BLaER1 (cell line): ENCODE measurements at regions not wholly inside any gene's neighbourhood (a gene's known extent, or its start where the extent isn't known, plus 50 kb on each side); places are given as distances from the start of the nearest gene placed in this dataset.

ENCODE experiments used
- H3K27ac ChIP-seq: shearing (Covaris generic); formaldehyde crosslinking; 2 replicates; pipeline ENCODE4 v1.8.1; 2022
- H3K27me3 ChIP-seq: shearing (Covaris generic); formaldehyde crosslinking; 2 replicates; pipeline ENCODE4 v1.8.1; 2022
- H3K36me3 ChIP-seq: shearing (Covaris generic); formaldehyde crosslinking; 2 replicates; pipeline ENCODE4 v1.8.1; 2022
- H3K4me1 ChIP-seq: shearing (Covaris generic); formaldehyde crosslinking; 2 replicates; pipeline ENCODE4 v1.8.1; 2022
- H3K4me2 ChIP-seq: shearing (Covaris generic); formaldehyde crosslinking; 2 replicates; pipeline ENCODE4 v1.8.1; 2022
- H3K4me3 ChIP-seq: shearing (Covaris generic); formaldehyde crosslinking; 2 replicates; pipeline ENCODE4 v1.8.1; 2022
- H3K9ac ChIP-seq: shearing (Covaris generic); formaldehyde crosslinking; 2 replicates; pipeline ENCODE4 v1.8.1; 2022
- H3K9me3 ChIP-seq: shearing (Covaris generic); formaldehyde crosslinking; 2 replicates; pipeline ENCODE4 v1.8.1; 2022
- H4K20me1 ChIP-seq: shearing (Covaris generic); formaldehyde crosslinking; 2 replicates; pipeline ENCODE4 v1.8.1; 2022
- Cebpa-rat ChIP-seq: shearing (Covaris generic); IDR thresholded peaks from 2 replicates; pipeline ENCODE4 v1.8.1; 2022

DNA sequence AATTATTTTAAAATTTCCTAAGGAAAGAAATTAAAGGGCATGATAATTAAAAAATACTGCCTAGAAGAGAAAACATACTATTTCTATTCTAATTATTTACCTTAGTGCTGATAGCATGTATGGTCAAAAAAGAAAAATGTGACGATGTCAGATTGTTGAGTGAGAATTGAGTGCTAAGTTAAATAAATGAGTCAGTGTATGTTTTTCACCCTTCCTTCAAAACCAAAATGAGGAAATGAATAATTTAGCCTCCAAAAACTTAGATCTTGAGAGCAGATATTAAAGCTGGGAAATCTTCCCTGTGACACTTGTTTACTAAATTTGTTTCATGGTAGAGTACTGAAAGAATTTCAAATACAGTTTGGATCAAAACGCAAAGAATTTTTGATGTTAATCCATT lies 58.6 kb upstream of the NYAP2 start:
- H3K27ac ChIP-seq, result no peak overlapping the region
- TF ChIP-seq Cebpa-rat, result no peak
- no peaks in the 10 kb centered on the region for H3K27me3 ChIP-seq
- H3K36me3 ChIP-seq, result no peaks in the 10 kb centered on the region
- H3K4me3 ChIP-seq, result no peak overlapping the region
- H3K4me2 ChIP-seq, result no peak overlapping the region
- no peaks in the 10 kb centered on the region for H3K9me3 ChIP-seq
- no peaks in the 10 kb centered on the region for H4K20me1 ChIP-seq
- no peaks in the 10 kb centered on the region for H3K4me1 ChIP-seq
- no peak overlapping the region for H3K9ac ChIP-seq

- Histone ChIP-seq H3K27ac (no peak overlapping the region), H3K36me3 (no peaks in the 10 kb centered on the region), H3K9ac (no peak overlapping the region), H3K4me2 (no peak overlapping the region), H3K4me3 (no peak overlapping the region), H3K4me1 (no peaks in the 10 kb centered on the region), H4K20me1 (no peaks in the 10 kb centered on the region), H3K27me3 (no peaks in the 10 kb centered on the region), H3K9me3 (no peaks in the 10 kb centered on the region)
- TF ChIP-seq Cebpa-rat, result no peak
Measured at GRCh38 chr2:225337183-225337582, 62.3 kb upstream of the NYAP2 start.

DNA sequence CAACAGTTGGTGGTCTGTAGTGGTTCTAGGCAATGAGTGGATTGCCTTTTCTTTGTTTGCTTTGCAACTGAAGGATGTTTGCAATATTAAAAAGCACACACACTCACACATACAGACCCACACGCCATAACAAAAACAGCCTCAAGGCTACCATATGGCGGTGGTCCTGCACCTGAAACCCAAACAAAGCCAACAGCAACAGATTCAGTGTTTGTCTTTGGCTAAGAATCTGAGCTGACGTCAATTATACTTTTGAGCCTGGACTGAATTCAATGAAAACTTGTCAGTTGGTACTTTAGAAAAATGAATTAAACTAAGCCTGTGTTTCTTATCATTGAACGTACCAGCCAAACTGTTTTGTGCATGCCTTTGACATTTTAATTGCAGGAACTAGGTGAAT lies 65.0 kb upstream of the NYAP2 start:
- TF ChIP-seq Cebpa-rat, result no peak
- no peak overlapping the region for H3K9ac ChIP-seq
- no peaks in the 10 kb centered on the region for H4K20me1 ChIP-seq

GRCh38 chr2:225328192-225328591 lies 71.3 kb upstream of the NYAP2 start:
- Histone ChIP-seq H3K9ac (no peak overlapping the region), H3K36me3 (no peaks in the 10 kb centered on the region), H3K4me2 (no peak overlapping the region), H3K27ac (no peak overlapping the region), H3K4me1 (no peaks in the 10 kb centered on the region), H3K4me3 (no peak overlapping the region), H3K9me3 (no peaks in the 10 kb centered on the region), H3K27me3 (no peaks in the 10 kb centered on the region), H4K20me1 (no peaks in the 10 kb centered on the region)
- TF ChIP-seq Cebpa-rat, result no peak

More for the DNA sequence above, 65.0 kb upstream of the NYAP2 start:
- no peak overlapping the region for H3K27ac ChIP-seq
- no peaks in the 10 kb centered on the region for H3K27me3 ChIP-seq
- no peak overlapping the region for H3K4me2 ChIP-seq
- no peak overlapping the region for H3K4me3 ChIP-seq
- H3K4me1 ChIP-seq, result no peaks in the 10 kb centered on the region
- no peaks in the 10 kb centered on the region for H3K9me3 ChIP-seq
- no peaks in the 10 kb centered on the region for H3K36me3 ChIP-seq

DNA sequence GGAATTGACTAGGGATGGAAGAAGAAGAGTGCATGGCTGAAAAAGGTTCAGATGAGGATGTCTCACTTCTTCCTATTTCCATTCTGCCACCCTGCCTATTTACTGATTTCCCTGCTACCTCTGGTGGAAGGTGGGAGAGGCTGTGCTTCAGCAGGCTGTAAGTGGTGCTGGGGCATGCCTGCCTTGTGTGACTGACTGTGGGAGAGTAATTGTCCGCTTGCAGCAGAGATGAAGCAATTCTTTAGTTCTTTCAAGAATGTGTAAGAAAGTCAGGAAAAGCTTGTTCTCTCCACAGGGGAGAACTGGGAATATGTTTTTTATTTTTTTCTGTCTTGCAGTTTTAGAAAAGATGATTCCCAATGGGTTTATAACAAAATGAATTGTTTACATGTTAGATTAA lies 72.5 kb upstream of the NYAP2 start:
- no peak for TF ChIP-seq Cebpa-rat
- no peaks in the 10 kb centered on the region for H3K4me1 ChIP-seq

GRCh38 chr2:225319872-225320271 lies 79.6 kb upstream of the NYAP2 start:
- no peaks in the 10 kb centered on the region for H3K27me3 ChIP-seq
- no peak for TF ChIP-seq Cebpa-rat
- no peaks in the 10 kb centered on the region for H4K20me1 ChIP-seq
- H3K36me3 ChIP-seq, result no peaks in the 10 kb centered on the region
- H3K4me1 ChIP-seq, result no peaks in the 10 kb centered on the region
- no peak overlapping the region for H3K4me3 ChIP-seq
- H3K4me2 ChIP-seq, result no peak overlapping the region
- H3K9me3 ChIP-seq, result peaks cover 16% of the 10 kb centered on the region
- H3K9ac ChIP-seq, result no peak overlapping the region
- H3K27ac ChIP-seq, result no peak overlapping the region

More for the DNA sequence above, 72.5 kb upstream of the NYAP2 start:
- H3K27me3 ChIP-seq, result no peaks in the 10 kb centered on the region
- H3K4me2 ChIP-seq, result no peak overlapping the region
- no peaks in the 10 kb centered on the region for H3K9me3 ChIP-seq
- H3K36me3 ChIP-seq, result no peaks in the 10 kb centered on the region
- H4K20me1 ChIP-seq, result no peaks in the 10 kb centered on the region
- no peak overlapping the region for H3K27ac ChIP-seq
- no peak overlapping the region for H3K4me3 ChIP-seq
- no peak overlapping the region for H3K9ac ChIP-seq

GRCh38 chr2:225318440-225318839 lies 81.1 kb upstream of the NYAP2 start:
- H3K27me3 ChIP-seq, result no peaks in the 10 kb centered on the region
- no peak overlapping the region for H3K9ac ChIP-seq
- H3K4me1 ChIP-seq, result no peaks in the 10 kb centered on the region
- no peak overlapping the region for H3K4me3 ChIP-seq
- H3K27ac ChIP-seq, result no peak overlapping the region
- peaks cover 16% of the 10 kb centered on the region for H3K9me3 ChIP-seq
- no peak for TF ChIP-seq Cebpa-rat
- H3K4me2 ChIP-seq, result no peak overlapping the region
- no peaks in the 10 kb centered on the region for H4K20me1 ChIP-seq
- no peaks in the 10 kb centered on the region for H3K36me3 ChIP-seq

DNA sequence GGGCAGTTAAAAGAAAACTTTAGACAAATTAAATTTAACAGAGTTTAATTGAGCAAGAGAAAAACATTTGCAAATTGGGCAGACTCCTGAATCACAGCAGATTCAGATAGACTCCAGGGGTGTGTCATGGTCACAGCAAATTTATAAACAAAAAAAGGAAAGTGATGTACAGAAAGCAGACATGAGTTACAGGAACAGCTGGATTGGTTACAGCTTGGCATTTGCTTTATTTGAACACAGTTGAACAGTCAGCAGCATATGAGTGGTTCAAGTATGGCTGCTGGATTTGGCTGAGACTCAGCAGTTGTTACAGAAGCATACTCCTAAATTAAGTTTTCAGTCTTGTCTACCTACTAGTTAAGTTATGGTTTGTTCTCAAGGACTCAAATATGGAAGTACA lies 82.3 kb upstream of the NYAP2 start:
- TF ChIP-seq Cebpa-rat, result no peak
- H3K27me3 ChIP-seq, result no peaks in the 10 kb centered on the region
- H3K4me1 ChIP-seq, result no peaks in the 10 kb centered on the region

GRCh38 chr2:225310745-225311144 lies 88.8 kb upstream of the NYAP2 start:
- Histone ChIP-seq H3K36me3 (no peaks in the 10 kb centered on the region), H3K9me3 (no peaks in the 10 kb centered on the region), H3K27ac (no peak overlapping the region), H3K27me3 (no peaks in the 10 kb centered on the region), H3K9ac (no peak overlapping the region), H4K20me1 (no peaks in the 10 kb centered on the region), H3K4me3 (no peak overlapping the region), H3K4me1 (no peaks in the 10 kb centered on the region), H3K4me2 (no peak overlapping the region)
- TF ChIP-seq Cebpa-rat, result no peak

More for the DNA sequence above, 82.3 kb upstream of the NYAP2 start:
- peaks cover 16% of the 10 kb centered on the region for H3K9me3 ChIP-seq
- H3K9ac ChIP-seq, result no peak overlapping the region
- H3K27ac ChIP-seq, result no peak overlapping the region
- no peak overlapping the region for H3K4me3 ChIP-seq
- no peaks in the 10 kb centered on the region for H3K36me3 ChIP-seq
- H4K20me1 ChIP-seq, result no peaks in the 10 kb centered on the region
- no peak overlapping the region for H3K4me2 ChIP-seq

DNA sequence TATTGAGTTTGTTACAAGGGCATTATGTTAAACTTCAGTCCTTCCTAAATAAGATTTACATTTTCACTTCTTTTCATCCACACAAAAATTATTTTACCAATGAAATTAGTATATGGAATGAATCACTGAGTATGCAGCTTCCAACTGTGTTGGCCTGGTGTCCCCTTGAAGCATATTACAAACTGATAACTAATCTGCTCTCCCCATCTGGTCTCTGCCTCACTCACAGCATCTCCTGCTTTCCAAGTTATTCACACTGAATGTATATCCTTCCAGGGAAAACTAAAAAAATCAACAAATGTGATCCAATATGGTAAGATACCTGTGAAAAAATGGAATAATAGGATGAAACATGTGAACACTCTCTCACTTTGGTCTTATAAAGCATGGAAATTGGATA lies 90.0 kb upstream of the NYAP2 start:
- H3K4me3 ChIP-seq, result no peak overlapping the region
- TF ChIP-seq Cebpa-rat, result no peak

GRCh38 chr2:225296951-225297350 lies 102.6 kb upstream of the NYAP2 start:
- H3K9me3 ChIP-seq, result peaks cover 16% of the 10 kb centered on the region
- no peaks in the 10 kb centered on the region for H4K20me1 ChIP-seq
- TF ChIP-seq Cebpa-rat, result no peak
- H3K9ac ChIP-seq, result no peak overlapping the region
- H3K4me2 ChIP-seq, result no peak overlapping the region
- no peaks in the 10 kb centered on the region for H3K27me3 ChIP-seq
- H3K4me1 ChIP-seq, result no peaks in the 10 kb centered on the region
- no peak overlapping the region for H3K27ac ChIP-seq
- no peak overlapping the region for H3K4me3 ChIP-seq
- H3K36me3 ChIP-seq, result no peaks in the 10 kb centered on the region

More for the DNA sequence above, 90.0 kb upstream of the NYAP2 start:
- Histone ChIP-seq H3K9ac (no peak overlapping the region), H3K4me2 (no peak overlapping the region), H3K27ac (no peak overlapping the region), H3K9me3 (no peaks in the 10 kb centered on the region), H3K4me1 (no peaks in the 10 kb centered on the region), H3K36me3 (no peaks in the 10 kb centered on the region), H3K27me3 (no peaks in the 10 kb centered on the region), H4K20me1 (no peaks in the 10 kb centered on the region)
